GM18502 (cell line): ENCODE measurements at regions not wholly inside any gene's neighbourhood (a gene's known extent, or its start where the extent isn't known, plus 50 kb on each side); places are given as distances from the start of the nearest gene placed in this dataset.
"Not testable (repeated sequence)": the region's sequence is repeated elsewhere in the genome, so short reads cannot be mapped to it uniquely, and the experiment has no call there.

ENCODE experiments used
- ATAC-seq: cut with Tn5 transposase; IDR thresholded peaks from one replicate; pipeline ENCODE4 v1.9.1; 2021; ENCODE audit warnings: mild to moderate bottlenecking; ENCODE audit not compliant: unreplicated experiment, poor library complexity

GRCh38 chrX:139475432-139475831 lies 55.1 kb upstream of the F9 start:
- no peak for ATAC-seq

GRCh38 chrX:139461945-139462344 lies 68.6 kb upstream of the F9 start:
- not testable (repeated sequence) for ATAC-seq

- no peak for ATAC-seq
Observed at GRCh38 chrX:139454743-139455142, 75.8 kb upstream of the F9 start.

GRCh38 chrX:139448996-139449395 lies 81.5 kb upstream of the F9 start:
- no peak for ATAC-seq

- no peak for ATAC-seq
Observed at GRCh38 chrX:139446832-139447231, 83.7 kb upstream of the F9 start.

- no peak for ATAC-seq
Observed at GRCh38 chrX:139429913-139430312, 100.6 kb upstream of the F9 start.

- no peak for ATAC-seq
Observed at GRCh38 chrX:139423186-139423585, 107.4 kb upstream of the F9 start.

- not testable (repeated sequence) for ATAC-seq
Observed at GRCh38 chrX:139398258-139398657, 132.3 kb upstream of the F9 start.

GRCh38 chrX:139388254-139388653 lies 142.3 kb upstream of the F9 start:
- no peak for ATAC-seq

- no peak for ATAC-seq
Observed at GRCh38 chrX:139382529-139382928, 148.0 kb upstream of the F9 start.

- ATAC-seq: not testable (repeated sequence)
Observed at GRCh38 chrX:139376547-139376946, 154.0 kb upstream of the F9 start.

- no peak for ATAC-seq
Observed at GRCh38 chrX:139360356-139360755, 170.2 kb upstream of the F9 start.

GRCh38 chrX:139342594-139342991 lies 187.9 kb upstream of the F9 start:
- not testable (repeated sequence) for ATAC-seq

GRCh38 chrX:139341855-139342593 lies 188.5 kb upstream of the F9 start:
- not testable (repeated sequence) for ATAC-seq

GRCh38 chrX:139332441-139332840 lies 198.1 kb upstream of the F9 start:
- ATAC-seq: no peak

- ATAC-seq: no peak
Observed at GRCh38 chrX:139327355-139327754, 203.2 kb upstream of the F9 start.

GRCh38 chrX:139324756-139325155 lies 205.8 kb upstream of the F9 start:
- no peak for ATAC-seq

- not testable (repeated sequence) for ATAC-seq
Observed at GRCh38 chrX:139320661-139321354, 209.7 kb upstream of the F9 start.

- not testable (repeated sequence) for ATAC-seq
Observed at GRCh38 chrX:139306675-139307074, 223.9 kb upstream of the F9 start.

GRCh38 chrX:139304471-139304870 lies 226.1 kb upstream of the F9 start:
- ATAC-seq: no peak

GRCh38 chrX:139299309-139299708 lies 231.2 kb upstream of the F9 start:
- ATAC-seq: no peak

- ATAC-seq: no peak
Observed at GRCh38 chrX:139298437-139298836, 232.1 kb upstream of the F9 start.
